Activated CD4-positive, alpha-beta T cell treated with anti-CD3 and anti-CD28 coated beads, Interleukin-2, Interleukin-6, amounts not matched to agents 100 ng/mL and 50 ng/mL, durations not matched to agents 16 hours and 8 hours (primary cell): ENCODE measurements at regions not wholly inside any gene's neighbourhood (a gene's known extent, or its start where the extent isn't known, plus 50 kb on each side); places are given as distances from the start of the nearest gene placed in this dataset.
"Not testable (repeated sequence)": the region's sequence is repeated elsewhere in the genome, so short reads cannot be mapped to it uniquely, and the experiment has no call there.

Experiments
- DNase-seq: peaks from one replicate; pipeline ENCODE4 v3.0.0-alpha.2; 2020

DNA sequence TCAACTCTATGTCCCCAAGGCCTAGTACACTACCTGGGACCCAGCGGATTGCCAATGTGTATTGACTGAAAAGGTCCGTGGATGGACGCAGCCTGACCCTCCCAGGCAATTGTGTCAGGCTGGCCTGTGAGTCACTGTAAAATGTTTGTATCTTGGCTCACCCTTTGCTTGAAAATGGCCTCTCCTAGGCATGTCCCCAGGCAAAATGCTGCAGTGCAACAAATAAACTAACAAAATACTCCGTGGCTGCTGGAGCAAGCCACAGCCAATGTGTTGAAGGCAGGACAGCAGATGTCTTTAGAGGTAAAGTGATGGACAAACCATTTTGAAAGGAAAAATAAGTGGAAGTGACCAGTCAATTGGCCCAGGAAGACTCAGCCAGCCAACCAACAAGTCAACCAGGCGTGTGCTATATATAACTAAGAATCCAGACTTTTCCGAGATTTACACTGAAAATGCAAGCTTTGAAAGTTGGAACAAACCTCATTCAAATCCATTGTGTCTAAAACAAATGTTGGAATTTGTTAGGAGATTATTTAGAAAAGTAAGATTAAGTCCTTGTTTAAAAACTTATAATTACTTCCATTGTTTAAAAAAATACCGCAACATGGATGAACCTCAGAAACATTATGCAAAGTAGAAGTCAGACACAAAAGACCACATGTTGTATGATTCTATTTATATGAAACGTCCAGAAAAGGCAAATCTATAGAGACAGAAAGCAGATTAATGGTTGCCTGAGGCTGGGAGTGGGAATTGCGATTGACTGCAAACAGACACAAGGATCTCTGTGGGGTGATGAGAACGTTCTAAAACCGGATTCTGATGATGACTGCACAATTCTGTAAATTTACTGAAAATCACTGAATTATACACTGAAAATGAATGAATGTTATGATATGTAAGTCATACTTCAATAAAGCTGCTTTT lies 191.2 kb downstream of the TLE3 start:
- DNase-seq = no peak

- DNase-seq = no peak
These were observed 189.7 kb downstream of the TLE3 start for GRCh38 chr15:69908060-69908459.

- no peak for DNase-seq
These were observed 188.9 kb downstream of the TLE3 start for GRCh38 chr15:69908590-69909420.

GRCh38 chr15:69909719-69910444 lies 187.8 kb downstream of the TLE3 start:
- no peak for DNase-seq

GRCh38 chr15:69910514-69910913 lies 187.2 kb downstream of the TLE3 start:
- DNase-seq = no peak

DNA sequence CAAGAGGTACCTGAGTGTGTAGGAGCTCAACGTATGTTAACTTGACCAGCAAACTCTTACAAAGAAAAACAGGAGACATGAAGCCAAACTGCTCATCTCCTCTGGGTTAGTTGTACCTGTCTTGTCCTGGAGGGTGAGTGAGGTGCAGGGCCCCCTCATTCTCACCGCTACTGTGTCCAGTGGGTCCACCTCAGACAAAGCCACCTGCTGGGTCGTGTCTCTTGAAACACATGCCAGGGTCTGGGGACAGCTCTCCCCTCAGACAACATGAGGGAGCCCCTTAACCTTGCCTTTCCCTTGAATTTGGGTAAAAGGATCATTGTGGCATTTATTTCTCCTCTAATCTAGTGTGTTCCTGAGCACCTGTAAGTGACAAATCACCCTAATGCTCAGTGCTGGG lies 185.6 kb downstream of the TLE3 start:
- DNase-seq = no peak

- no peak for DNase-seq
These were observed 183.7 kb downstream of the TLE3 start for GRCh38 chr15:69914040-69914439.

GRCh38 chr15:69914960-69915359 lies 182.8 kb downstream of the TLE3 start:
- no peak for DNase-seq

- no peak for DNase-seq
These were observed 181.4 kb downstream of the TLE3 start for GRCh38 chr15:69916169-69916785.

DNA sequence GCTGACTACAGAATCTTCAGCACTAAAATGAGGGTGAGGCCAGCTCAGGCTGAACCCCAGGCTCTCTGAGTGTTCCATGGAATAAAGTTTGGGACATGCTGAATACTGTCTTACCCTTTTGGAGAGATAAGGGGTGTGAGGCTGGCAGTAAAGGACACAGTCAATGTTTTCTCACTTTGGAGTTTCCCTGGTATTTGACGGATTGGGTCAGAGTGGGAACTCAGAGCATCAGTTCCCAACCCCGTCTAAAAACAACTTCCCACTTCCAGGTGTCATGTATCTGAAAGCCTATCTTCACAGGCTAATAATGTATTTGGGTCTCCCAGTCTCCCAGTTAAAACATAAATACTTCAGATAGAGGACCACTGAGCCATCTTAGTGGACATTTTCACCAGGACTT lies 180.7 kb downstream of the TLE3 start:
- DNase-seq = no peak

- DNase-seq = no peak
These were observed 177.9 kb downstream of the TLE3 start for GRCh38 chr15:69919816-69920215.

GRCh38 chr15:69920221-69920620 lies 177.5 kb downstream of the TLE3 start:
- DNase-seq = no peak

- no peak for DNase-seq
These were observed 175.8 kb downstream of the TLE3 start for GRCh38 chr15:69921626-69922619.

DNA sequence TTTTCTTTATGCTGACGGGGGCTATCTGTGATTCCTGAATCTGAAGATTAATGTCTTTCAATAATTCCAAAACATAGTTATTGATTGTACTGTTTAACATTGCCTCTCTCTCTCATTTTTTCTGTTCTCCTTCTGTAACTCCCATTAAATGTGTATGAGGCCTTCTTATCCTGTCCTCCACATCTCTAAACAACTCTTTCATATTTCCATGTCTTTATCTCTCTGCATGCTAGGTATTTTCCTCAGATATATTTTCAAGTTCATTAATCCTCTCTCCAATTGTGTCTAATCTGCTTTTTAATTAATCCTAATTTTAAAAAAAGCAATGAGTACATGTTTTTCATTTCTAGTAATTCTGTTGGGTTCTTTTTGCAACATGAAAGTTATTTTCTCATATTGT lies 173.2 kb downstream of the TLE3 start:
- DNase-seq = no peak

DNA sequence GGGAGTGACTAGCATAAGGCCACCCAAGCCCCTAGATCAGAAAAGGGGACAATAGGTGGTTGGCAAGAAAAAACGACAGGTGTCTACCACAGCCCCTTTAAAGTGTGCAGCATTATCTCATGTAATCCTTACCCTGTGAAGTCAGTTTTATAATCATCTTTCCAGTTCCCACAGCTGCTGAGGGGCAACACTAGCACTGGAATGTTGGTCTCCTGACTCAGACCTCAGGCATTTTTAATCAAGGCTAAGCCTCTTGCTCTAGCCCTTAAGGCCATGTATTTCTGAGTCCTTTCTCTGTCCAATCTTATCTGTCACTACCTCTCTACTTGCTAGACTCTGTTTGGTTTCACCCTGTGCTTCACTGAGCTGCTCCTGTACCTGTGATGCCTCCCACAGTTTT lies 171.7 kb downstream of the TLE3 start:
- no peak for DNase-seq

DNA sequence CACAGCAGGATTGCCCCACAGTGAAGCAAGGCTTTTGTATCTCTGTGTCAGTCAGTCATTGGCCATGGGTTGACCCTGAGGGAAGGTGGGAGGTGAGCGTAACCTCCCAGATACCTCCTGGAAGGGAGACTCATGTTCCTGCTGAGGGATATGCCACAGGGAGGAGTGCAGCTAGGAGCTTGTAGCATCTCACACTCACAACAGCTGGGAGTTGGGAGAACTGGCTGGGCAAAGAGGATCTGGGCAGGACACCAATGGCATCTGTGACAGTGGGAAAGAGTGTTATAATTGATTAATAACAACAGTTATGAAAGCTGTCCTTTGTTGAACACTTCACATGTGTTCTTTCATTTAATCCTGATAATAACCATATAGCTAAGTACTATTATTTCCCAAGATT lies 171.0 kb downstream of the TLE3 start:
- no peak for DNase-seq

DNA sequence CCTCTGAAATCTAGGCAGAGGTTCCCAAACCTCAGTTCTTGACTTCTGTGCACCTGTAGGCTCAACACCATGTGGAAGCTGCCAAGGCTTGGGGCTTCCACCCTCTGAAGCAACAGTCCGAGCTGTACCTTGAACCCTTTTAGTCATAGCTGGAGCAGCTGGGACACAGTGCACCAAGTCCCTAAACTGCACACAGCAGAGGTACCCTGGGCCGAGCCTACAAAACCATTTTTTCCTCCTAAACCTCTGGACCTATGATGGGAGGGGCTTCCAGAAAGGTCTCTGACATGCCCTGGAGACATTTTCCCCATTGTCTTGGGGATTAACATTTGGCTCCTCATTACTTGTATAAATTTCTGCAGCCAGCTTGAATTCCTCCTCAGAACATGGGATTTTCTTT lies 168.8 kb downstream of the TLE3 start:
- DNase-seq = not testable (repeated sequence)

DNA sequence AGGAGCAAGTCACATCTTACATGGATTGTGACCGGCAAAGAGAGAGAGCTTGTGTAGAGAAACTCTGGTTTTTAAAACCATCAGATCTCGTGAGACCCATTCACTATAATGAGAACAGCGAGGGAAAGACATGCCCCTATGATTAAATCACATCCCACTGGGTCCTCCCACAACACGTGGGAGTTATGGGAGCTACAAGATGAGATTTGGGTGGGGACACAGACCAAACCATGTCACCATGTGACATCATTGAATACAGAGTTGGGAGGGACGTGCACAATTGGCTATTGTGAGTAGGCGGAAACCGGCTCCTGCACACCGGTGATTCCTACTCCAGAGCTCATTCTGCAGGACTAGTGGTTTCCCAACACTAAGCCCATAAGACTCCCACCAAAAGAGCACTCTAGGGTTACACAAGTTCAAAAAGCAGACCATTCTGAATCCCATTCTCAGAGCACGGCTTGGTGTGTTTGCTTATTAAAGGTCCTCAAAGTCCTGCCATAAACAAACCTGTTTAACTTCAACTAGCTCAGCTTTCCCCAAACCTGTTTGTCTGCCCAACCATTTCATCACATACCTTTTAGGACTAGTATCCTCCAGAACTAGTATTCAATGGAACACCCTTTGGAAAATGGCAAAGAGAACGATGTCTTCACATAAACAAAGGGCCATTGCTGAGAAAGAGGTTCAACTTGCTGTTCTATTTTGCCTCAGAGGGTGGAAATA lies 167.6 kb downstream of the TLE3 start:
- no peak for DNase-seq

DNA sequence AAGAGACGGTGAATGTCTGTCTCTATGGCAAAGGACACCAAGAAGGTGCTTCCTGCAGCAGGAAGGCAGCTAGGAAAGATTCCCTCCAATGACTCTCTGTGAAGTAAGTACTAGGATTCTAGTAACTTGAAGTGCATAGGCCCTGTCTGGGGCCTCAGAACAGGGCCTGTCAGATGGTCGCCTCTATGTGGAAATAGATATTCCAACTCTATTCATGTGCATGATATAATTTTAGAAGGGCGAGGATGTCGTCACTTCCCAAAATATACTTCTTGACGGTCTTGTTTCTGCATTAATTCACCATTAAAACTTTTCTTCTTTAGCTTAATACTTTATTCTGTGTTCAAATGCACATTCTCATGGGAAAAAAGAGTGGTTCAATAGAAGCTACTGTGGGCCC lies 167.0 kb downstream of the TLE3 start:
- no peak for DNase-seq

DNA sequence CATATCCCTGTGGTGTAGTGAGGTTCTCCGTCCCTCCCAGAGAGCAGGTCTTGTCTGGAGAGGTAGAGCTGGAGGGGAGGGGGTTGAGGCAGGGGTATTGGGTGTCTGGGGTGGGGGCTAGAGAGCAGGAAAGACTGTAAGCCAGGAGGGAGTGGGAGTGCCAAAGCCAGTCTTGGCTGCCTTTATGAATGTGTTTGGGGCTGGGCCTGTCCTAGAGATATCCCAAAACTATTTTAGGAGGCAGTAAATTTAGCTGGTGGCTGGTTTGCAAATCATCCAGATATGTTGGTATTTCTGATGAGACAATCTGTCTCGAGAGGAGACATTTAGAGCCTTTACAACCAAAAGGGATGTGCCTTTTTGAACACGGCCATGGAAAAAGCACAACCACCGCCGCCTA lies 166.6 kb downstream of the TLE3 start:
- no peak for DNase-seq

DNA sequence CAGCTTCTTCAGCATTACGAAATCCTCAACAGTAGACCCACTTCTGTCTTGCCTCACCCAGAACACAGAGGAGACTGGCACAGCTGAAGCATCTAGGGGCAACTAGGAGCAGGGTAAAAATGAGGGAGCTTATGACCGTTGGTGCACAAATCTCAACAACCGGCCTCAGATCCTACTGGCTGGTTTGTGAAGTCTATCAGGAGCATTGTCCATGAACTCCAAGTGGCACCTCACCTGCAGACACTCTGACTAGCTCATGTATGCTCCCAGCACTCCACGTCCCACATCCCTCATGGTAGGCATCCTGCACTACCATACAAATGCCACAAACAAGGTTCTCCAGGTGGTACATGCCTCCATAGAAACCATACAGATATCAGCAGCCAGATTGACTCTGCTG lies 163.1 kb downstream of the TLE3 start:
- no peak for DNase-seq
